Body of pancreas (tissue), 4 donors: ENCODE measurements at regions not wholly inside any gene's neighbourhood (a gene's known extent, or its start where the extent isn't known, plus 50 kb on each side); places are given as distances from the start of the nearest gene placed in this dataset.
A peak's percentile ranks its signal among the peaks of the same experiment; 100 is the strongest.

Source experiments
- ATAC-seq: fragments of 150-250 bp; one replicate; pipeline ENCODE4 v1.9.1; 2016
- DNase-seq, 4 donors: peaks; one replicate each; pipeline ENCODE4 v3.0.0-alpha.2; 2019
- H3K27ac ChIP-seq, 4 donors: fragments of 200-600 bp; sonication (generic); 1 replicate in 3 of 4; 2 replicates in 1 of 4; pipeline versions ENCODE4 v1.5.1 to v1.6.1; 2016 to 2019; ENCODE audit warnings: mild to moderate bottlenecking in 1 of 4, mixed read lengths in 1 of 4, moderate library complexity in 1 of 4
- H3K27me3 ChIP-seq, 2 donors: fragments of 200-600 bp; sonication (generic); one replicate each; pipeline ENCODE4 v1.6.0; 2016; ENCODE audit warnings: mild to moderate bottlenecking in 1 of 2
- H3K36me3 ChIP-seq, 2 donors: fragments of 200-600 bp; sonication (generic); replicated peaks in 1 of 2; 2 replicates each; pipeline ENCODE4 v1.5.1; 2016; ENCODE audit warnings: low read depth in 2 of 2; ENCODE audit not compliant: insufficient read depth in 1 of 2
- H3K4me1 ChIP-seq: fragments of 200-600 bp; sonication (generic); one replicate; pipeline ENCODE4 v1.6.0; 2016
- H3K4me3 ChIP-seq, 2 donors: fragments of 200-600 bp; sonication (generic); 1 replicate in 1 of 2; 2 replicates in 1 of 2; pipeline ENCODE4 v1.5.1; 2016 to 2019
- H3K9me3 ChIP-seq, 3 donors: fragments of 200-600 bp; sonication (generic); 1 replicate in 2 of 3; 2 replicates in 1 of 3; pipeline ENCODE4 v1.5.1; 2016
- CTCF ChIP-seq, 7 experiments: fragments of 450-650 bp in 4 of 7; fragments of 200-600 bp in 3 of 7; sonication (generic) in 3 of 7; IDR thresholded peaks; one replicate each; pipeline ENCODE4 v1.5.1; 2016 to 2019; ENCODE audit warnings: antibody characterized with exemption in 7 of 7
- POLR2A ChIP-seq, 3 donors: fragments of 450-650 bp; IDR thresholded peaks; one replicate each; pipeline ENCODE4 v1.6.1; 2016; ENCODE audit warnings: antibody characterized with exemption in 3 of 3, mild to moderate bottlenecking in 2 of 3
- WGBS, 2 donors: methylation state at CpG; one replicate each; pipeline ENCODE4 v1.1.5; 2017; 5-methylcytosine and 5-hydroxymethylcytosine counted together
- intact Hi-C: fragments of 100-400 bp; cut with DNase I; formaldehyde crosslinking; loops from one replicate; pipeline ENCODE4 v1.15.1; 2023

GRCh38 chr1:217164403-217164802, 441.2 kb upstream of the ESRRG start:
- WGBS, 2 donors: 73 to 86% methylated on average over 4 of the region's 4 CpGs
- Histone ChIP-seq H3K4me1 (no peaks in the 10 kb centered on the region), H3K27me3 (no peaks in the 10 kb centered on the region), H3K36me3 (no peaks in the 10 kb centered on the region), H3K9me3 (no peaks in the 10 kb centered on the region), H3K4me3 (no peak overlapping the region), H3K27ac (no peak overlapping the region)
- DNase-seq: no peak
- no peak for TF ChIP-seq POLR2A (IDR thresholded peaks at IDR 0.05)
- no peak for TF ChIP-seq CTCF (IDR thresholded peaks at IDR 0.05)
- no peak for ATAC-seq
- intact Hi-C loops: no loop called here

- no peaks in the 10 kb centered on the region for H3K4me1 ChIP-seq
- peak in 2 of 4 donors; percentile 17 to 30 for DNase-seq
- TF ChIP-seq POLR2A (IDR thresholded peaks at IDR 0.05): no peak
- peak in 1 of 7 experiments; percentile 4 for TF ChIP-seq CTCF (IDR thresholded peaks at IDR 0.05)
- no peaks in the 10 kb centered on the region for H3K27me3 ChIP-seq
- no peaks in the 10 kb centered on the region for H3K9me3 ChIP-seq
- intact Hi-C loops: no loop called here
- ATAC-seq: peak; percentile 60
- 57 to 59% methylated on average over 4 of the region's 4 CpGs for WGBS, 2 donors
- no peaks in the 10 kb centered on the region for H3K36me3 ChIP-seq
- H3K4me3 ChIP-seq: no peak overlapping the region
- peak overlapping the region in 2 of 4 donors; percentile 6 to 52 for H3K27ac ChIP-seq
These were observed 430.1 kb upstream of the ESRRG start for GRCh38 chr1:217153361-217153760.

GRCh38 chr1:217150366-217150765, 427.1 kb upstream of the ESRRG start:
- intact Hi-C loops: no loop called here
- TF ChIP-seq CTCF (IDR thresholded peaks at IDR 0.05) (no peak), POLR2A (IDR thresholded peaks at IDR 0.05) (no peak)
- ATAC-seq: no peak

GRCh38 chr1:217149791-217150190, 426.6 kb upstream of the ESRRG start:
- WGBS, 2 donors: 43 to 56% methylated on average over 2 of the region's 2 CpGs
- H3K36me3 ChIP-seq: no peaks in the 10 kb centered on the region
- no peaks in the 10 kb centered on the region for H3K9me3 ChIP-seq
- ATAC-seq: no peak
- TF ChIP-seq CTCF (IDR thresholded peaks at IDR 0.05): no peak
- no peak for TF ChIP-seq POLR2A (IDR thresholded peaks at IDR 0.05)
- H3K27me3 ChIP-seq: no peaks in the 10 kb centered on the region
- DNase-seq: no peak
- no peak overlapping the region for H3K4me3 ChIP-seq
- no peaks in the 10 kb centered on the region for H3K4me1 ChIP-seq
- no peak overlapping the region for H3K27ac ChIP-seq
- intact Hi-C loops: no loop called here

More at GRCh38 chr1:217150366-217150765, 427.1 kb upstream of the ESRRG start:
- Histone ChIP-seq H3K36me3 (no peaks in the 10 kb centered on the region), H3K4me1 (no peaks in the 10 kb centered on the region), H3K27ac (no peak overlapping the region), H3K27me3 (no peaks in the 10 kb centered on the region), H3K9me3 (no peaks in the 10 kb centered on the region), H3K4me3 (no peak overlapping the region)
- DNase-seq: no peak

GRCh38 chr1:217141711-217142110, 418.5 kb upstream of the ESRRG start:
- Histone ChIP-seq H3K4me1 (peaks cover under 1% of the 10 kb centered on the region), H3K27me3 (peaks cover 0 to 8% of the 10 kb centered on the region in 2 donors), H3K9me3 (no peaks in the 10 kb centered on the region), H3K27ac (no peak overlapping the region), H3K4me3 (no peak overlapping the region), H3K36me3 (no peaks in the 10 kb centered on the region)
- ATAC-seq (no peak), DNase-seq (no peak)
- WGBS, 2 donors: 73 to 77% methylated on average over 2 of the region's 2 CpGs
- TF ChIP-seq POLR2A (IDR thresholded peaks at IDR 0.05) (no peak), CTCF (IDR thresholded peaks at IDR 0.05) (no peak)
- intact Hi-C loops: no loop called here
